B cell (primary cell): ENCODE measurements at regions not wholly inside any gene's neighbourhood (a gene's known extent, or its start where the extent isn't known, plus 50 kb on each side); places are given as distances from the start of the nearest gene placed in this dataset.

Source experiments
- CTCF ChIP-seq: fragments of 200-600 bp; IDR thresholded peaks from one replicate; pipeline ENCODE4 v1.8.0; 2022; ENCODE audit warnings: antibody characterized with exemption, mild to moderate bottlenecking
- EZH2 ChIP-seq: IDR thresholded peaks from 2 replicates; pipeline ENCODE4 v1.6.1; 2012; ENCODE audit warnings: borderline replicate concordance, low read depth, mild to moderate bottlenecking, moderate library complexity, low read length; ENCODE audit not compliant: insufficient read depth, poor library complexity, severe bottlenecking

DNA sequence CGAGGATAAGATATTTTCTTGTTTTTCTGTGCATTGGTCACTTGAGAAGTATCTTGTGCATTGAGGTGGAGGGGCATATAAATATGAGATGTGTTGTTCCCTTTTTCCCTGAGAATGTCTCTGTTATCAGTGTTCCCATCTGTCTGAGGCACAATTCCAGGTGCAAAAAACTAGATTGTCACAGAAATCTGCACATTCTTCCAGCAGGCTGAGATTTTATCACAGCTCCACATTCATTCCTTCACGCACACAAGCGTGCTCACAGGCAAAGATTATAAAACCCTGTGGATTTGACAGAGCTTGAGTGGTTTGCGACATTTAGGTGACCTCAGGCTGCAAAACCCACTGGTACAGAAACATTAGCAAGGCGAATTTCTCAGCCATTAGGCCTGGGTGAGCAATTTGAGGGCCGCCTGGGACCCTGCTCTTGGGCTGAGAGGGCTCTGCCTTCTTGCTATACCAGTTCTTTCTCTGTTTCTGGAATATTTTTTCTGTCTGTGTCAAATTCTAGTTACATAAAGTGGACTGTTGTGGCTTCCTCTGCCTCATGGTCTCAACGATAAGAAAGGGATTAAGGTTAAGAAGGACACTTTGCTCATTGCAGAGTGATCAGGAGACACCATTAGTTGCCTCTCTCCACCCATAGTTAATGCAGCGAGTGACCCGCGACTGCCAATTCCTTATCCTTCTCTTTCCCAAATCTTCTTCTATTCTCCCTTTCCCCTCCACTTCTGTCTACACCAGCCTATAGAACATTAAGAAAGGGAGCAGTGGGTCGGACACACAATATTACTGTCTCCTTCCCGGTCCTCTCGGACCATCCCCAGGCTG lies 86.7 kb upstream of the C1QTNF7 start:
- no peak for TF ChIP-seq CTCF
- TF ChIP-seq EZH2: no peak
